H7 (cell line): ENCODE measurements at regions not wholly inside any gene's neighbourhood (a gene's known extent, or its start where the extent isn't known, plus 50 kb on each side); places are given as distances from the start of the nearest gene placed in this dataset.
"Not testable (repeated sequence)": the region's sequence is repeated elsewhere in the genome, so short reads cannot be mapped to it uniquely, and the experiment has no call there.

Source experiments
- DNase-seq: peaks from one replicate; pipeline ENCODE4 v3.0.0; 2012
- H3K27me3 ChIP-seq: 2 replicates; pipeline ENCODE4 v1.6.0; 2011; ENCODE audit warnings: mild to moderate bottlenecking, low read length; ENCODE audit not compliant: control insufficient read depth, insufficient read depth
- H3K36me3 ChIP-seq: replicated peaks from 2 replicates; pipeline ENCODE4 v1.5.1; 2011; ENCODE audit warnings: low read length; ENCODE audit not compliant: control insufficient read depth, insufficient read depth
- H3K4me3 ChIP-seq: 2 replicates; pipeline ENCODE4 v1.5.1; 2011; ENCODE audit warnings: low read depth, mild to moderate bottlenecking, control low read depth, low read length, moderate library complexity; ENCODE audit not compliant: insufficient read depth

DNA sequence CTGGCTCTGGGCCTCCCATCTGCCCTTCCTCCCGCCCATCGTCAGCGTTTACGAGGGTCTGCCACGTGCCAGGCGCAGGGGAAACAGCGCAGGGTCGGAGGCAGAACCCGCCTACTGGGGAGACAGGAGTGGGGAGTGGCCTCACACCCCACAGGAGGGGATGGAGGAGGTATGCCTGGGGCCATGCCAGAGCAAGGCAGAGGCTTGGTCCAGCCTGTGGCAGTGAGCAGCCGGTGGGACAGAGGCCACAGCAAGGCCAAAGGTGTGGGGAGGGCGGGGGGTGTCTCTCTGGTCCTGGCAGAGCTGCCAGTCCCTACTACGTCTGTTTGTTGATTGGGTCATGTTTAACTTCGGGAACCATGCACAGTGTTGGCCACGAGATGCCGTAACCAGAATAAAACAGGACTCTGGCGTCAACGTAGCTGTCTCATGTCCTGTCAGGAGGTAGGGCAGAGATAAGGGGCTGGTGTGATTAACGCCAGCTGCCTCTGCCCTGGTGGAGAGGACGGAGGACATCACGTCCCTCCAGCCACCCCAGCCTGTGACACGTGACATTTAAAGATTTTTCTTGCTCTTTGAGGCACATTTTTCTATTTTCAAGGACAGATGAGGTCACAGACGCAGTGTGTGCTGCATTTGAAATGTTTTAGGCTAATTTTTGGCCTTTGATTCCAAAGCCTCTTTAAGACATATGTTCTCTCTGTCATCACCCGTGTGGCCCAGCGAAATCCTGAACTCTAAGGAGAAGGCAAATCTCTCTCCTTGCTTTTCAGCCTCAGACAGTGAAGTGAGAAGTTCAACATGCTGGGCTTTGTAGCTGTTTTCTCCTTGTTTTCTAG lies 193.3 kb downstream of the LAT start:
- not testable (repeated sequence) for H3K36me3 ChIP-seq, H3K4me3 ChIP-seq, H3K27me3 ChIP-seq
- DNase-seq, result peak; percentile 64

- not testable (repeated sequence) for H3K27me3 ChIP-seq, H3K4me3 ChIP-seq, H3K36me3 ChIP-seq, DNase-seq
Measured at GRCh38 chr16:29177203-29177887, 192.5 kb downstream of the LAT start.

DNA sequence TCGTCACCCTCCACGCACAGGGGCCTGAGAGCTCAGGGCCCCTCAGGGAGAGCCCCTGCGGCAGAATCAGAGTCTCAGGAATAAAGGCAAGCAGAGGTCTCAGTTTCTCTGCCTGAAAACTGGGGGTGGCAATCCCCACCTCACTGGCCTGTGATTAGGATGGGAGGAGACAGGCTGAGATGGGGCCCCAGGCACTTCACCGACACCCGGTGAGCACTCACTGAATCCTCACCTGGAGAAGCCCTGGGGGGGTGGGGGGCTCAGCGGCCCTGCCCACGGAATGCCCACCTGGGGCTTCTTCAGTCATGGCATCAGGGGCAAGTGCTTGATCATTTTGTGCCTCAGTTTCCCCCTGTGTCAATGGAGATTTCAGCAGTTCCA lies 192.0 kb downstream of the LAT start:
- not testable (repeated sequence) for H3K36me3 ChIP-seq, H3K4me3 ChIP-seq, DNase-seq, H3K27me3 ChIP-seq

DNA sequence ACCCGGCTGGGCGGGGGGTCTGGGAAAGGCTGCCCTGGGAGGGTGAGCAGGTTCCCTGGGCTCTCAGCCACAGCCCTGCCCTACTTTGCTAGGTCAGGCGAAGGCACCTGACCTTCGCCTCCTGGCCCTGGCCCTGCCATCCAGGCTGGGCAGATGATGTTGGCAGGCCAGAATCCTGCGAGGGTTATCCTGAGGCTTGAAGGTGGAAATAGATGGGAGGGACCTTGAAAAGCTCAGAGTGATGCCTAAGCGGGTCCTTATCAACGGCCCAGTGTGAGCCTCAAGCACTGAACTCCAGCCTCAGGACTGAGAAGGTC lies 191.3 kb downstream of the LAT start:
- not testable (repeated sequence) for H3K4me3 ChIP-seq, H3K27me3 ChIP-seq, DNase-seq, H3K36me3 ChIP-seq

DNA sequence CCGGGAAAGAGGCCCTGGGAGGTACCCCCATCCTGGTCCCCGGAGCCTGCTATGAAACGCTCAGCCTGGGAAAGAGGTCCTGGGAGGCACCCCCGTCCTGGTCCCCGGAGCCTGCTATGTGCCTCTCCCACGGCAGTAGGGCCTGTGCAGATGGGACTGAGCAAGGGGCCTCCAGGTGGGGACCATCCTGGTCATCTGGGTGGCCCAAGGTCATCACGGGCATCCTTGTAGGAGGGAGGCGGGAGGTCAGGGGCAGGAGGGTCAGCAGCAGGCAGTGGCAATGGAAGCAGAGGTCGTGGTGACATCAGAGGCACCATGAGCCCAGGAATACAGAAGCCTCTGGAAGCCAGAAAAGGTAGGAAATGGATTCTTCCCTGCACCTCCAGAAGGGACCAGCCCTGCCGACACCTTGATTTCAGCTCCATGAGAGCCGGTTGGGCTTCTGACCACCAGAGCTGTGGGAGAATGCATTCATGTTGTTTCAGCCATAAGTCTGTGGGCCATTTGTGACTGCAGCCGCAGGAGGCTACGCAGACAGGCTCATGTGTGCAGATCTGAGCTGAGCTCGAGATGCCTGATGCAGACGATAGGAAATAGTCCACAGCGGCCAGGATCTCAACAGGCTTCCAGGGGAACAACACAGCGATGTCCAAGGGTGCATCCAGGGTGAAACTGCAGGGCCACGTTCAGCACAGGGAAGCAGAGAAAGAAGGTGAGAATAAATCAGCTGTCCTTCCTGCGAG lies 190.7 kb downstream of the LAT start:
- not testable (repeated sequence) for H3K36me3 ChIP-seq, H3K27me3 ChIP-seq, DNase-seq, H3K4me3 ChIP-seq

DNA sequence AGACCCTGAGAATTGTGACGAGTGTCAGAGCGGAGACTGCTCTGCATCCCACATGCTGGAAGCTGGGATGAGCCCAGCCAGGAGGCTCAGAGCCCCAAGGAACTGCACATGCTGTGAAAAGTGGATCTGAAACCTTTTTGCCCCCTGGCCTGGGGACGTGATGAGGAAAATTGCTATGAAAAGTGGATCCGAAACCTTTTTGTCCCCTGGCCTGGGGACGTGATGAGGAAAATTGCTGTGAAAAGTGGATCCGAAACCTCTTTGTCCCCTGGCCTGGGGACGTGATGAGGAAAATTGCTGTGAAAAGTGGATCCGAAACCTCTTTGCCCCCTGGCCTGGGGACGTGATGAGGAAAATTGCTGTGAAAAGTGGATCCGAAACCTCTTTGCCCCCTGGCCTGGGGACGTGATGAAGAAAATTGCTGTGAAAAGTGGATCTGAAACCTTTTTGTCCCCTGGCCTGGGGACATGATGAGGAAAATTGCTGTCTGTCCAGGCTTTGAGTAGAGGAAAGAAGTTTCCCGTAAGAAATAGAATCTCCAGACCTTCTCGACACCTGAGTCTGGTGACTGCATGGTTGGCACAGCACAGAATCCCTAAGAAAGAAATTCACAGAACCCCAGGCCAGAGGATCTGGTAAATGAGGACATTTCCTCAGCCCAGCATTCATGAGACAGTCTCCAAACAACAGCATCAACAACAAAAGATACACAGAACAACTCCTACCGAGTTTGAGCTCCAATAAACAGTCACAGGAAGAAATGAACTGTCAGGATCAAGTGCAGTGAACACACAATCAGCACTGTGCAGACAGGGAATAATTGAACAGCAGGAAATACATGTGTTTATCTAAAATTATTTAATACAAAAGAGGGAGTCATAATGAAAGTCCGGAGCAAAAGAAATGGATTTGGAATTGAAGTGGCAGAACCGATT lies 188.8 kb downstream of the LAT start:
- not testable (repeated sequence) for DNase-seq, H3K36me3 ChIP-seq, H3K4me3 ChIP-seq, H3K27me3 ChIP-seq

- H3K27me3 ChIP-seq, H3K36me3 ChIP-seq, DNase-seq, H3K4me3 ChIP-seq: not testable (repeated sequence)
Measured at GRCh38 chr16:29172098-29172724, 187.4 kb downstream of the LAT start.

DNA sequence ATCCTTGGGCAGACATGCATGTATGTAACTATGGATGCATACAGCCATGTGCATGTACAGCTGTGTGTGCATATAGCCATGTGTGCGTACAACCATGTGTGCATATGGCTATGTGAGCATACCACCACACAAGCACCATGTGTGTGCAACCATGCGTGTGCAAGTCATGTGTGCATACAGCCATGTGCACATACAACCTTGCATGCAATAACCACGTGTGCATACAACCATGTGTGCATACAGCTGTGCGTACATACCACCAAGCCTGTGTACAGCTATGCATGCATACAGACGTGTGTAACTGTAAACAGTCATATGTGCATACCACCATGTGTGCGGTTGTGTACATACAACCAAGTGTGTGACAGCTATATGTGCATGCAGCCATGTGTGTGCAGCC lies 186.4 kb downstream of the LAT start:
- not testable (repeated sequence) for H3K4me3 ChIP-seq, H3K27me3 ChIP-seq, DNase-seq

GRCh38 chr16:29170393-29171119 lies 185.7 kb downstream of the LAT start:
- DNase-seq, H3K4me3 ChIP-seq, H3K36me3 ChIP-seq, H3K27me3 ChIP-seq: not testable (repeated sequence)

More for the DNA sequence above, 186.4 kb downstream of the LAT start:
- not testable (repeated sequence) for H3K36me3 ChIP-seq

DNA sequence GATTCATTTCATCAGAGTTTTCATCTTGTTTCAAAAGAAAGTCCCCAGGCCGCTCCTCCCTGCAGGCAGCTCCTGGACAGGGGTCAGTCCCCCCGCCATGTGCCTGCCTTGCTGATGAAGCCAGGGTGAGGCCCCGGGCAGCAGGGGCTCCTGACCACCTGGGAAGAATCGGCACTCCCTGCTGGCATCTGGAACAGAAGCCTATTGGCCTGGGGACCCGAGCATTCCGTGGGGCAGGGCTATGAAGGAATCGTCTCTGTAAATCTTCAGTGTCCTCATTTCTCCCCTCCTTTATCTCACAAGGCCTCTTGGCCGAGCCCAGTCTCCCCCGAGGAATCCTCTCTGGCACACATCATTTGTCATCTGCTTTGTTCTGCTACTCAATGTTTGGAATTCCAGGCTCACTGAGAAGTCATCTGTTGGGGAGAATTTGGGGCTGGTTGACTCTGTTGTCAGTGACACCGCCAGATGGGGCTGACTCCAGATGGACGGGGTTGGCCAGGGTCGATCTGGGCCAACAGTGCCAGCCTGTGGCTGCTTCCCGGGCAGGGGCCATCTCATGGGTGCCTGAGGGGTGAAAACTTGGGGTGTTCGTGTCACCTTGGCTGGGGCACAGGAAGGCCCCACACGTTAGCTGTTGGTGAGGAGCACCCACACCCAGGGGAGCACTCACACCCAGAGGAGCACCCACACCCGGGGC lies 184.6 kb downstream of the LAT start:
- DNase-seq, H3K36me3 ChIP-seq, H3K27me3 ChIP-seq, H3K4me3 ChIP-seq: not testable (repeated sequence)

DNA sequence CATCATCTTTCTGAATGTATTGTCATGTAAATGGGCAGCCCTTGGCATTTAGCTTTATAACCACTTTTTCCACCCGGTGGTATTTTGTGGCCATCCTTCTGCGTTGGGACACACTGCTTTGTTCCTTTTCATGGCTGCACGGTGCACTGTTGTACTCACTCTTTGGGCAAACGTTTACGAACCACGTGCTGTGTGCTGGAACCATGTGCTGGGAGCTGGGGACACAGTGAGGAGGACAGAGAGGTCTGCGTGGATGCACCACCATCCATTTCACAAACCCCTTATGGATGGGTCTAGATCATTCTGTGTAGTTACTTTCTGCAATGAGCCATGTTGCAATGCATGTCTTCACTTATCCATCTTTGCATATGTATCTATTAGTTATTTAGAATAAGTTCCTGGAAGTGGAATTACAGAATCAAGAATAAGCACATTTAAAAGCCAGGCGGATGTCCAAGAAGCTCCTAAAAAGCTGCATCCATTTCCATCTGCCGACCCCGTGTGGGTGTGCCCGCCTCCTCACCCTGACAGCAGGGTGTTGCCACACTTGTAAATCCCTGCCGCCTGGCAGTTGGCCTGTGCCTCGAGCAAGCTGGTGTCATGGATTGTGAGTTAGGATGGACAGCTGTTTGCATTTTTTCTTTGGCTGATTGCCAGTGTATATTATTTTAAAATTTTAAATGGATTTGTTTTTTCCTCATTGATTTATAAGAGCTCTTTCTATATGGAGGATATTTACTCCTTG lies 183.8 kb downstream of the LAT start:
- not testable (repeated sequence) for H3K36me3 ChIP-seq, H3K27me3 ChIP-seq, H3K4me3 ChIP-seq, DNase-seq

- not testable (repeated sequence) for DNase-seq, H3K4me3 ChIP-seq, H3K27me3 ChIP-seq, H3K36me3 ChIP-seq
Measured at GRCh38 chr16:29164442-29165089, 179.7 kb downstream of the LAT start.
